Sigmoid colon (tissue), 3 donors: ENCODE measurements at regions not wholly inside any gene's neighbourhood (a gene's known extent, or its start where the extent isn't known, plus 50 kb on each side); places are given as distances from the start of the nearest gene placed in this dataset.

Source experiments
- POLR2A ChIP-seq, 2 donors: fragments of 450-650 bp; IDR thresholded peaks; one replicate each; pipeline ENCODE4 v1.6.1; 2016; ENCODE audit warnings: antibody characterized with exemption in 2 of 2, mild to moderate bottlenecking in 2 of 2, moderate library complexity in 2 of 2
- TF ChIP-seq, protein P1 (sequence below), 4 experiments: fragments of 450-650 bp in 3 of 4; fragments of 200-600 bp in 1 of 4; IDR thresholded peaks; one replicate each; pipeline ENCODE4 v1.5.1; 2016 to 2019; ENCODE audit warnings: antibody characterized with exemption in 4 of 4, mild to moderate bottlenecking in 3 of 4, moderate library complexity in 2 of 4

DNA sequence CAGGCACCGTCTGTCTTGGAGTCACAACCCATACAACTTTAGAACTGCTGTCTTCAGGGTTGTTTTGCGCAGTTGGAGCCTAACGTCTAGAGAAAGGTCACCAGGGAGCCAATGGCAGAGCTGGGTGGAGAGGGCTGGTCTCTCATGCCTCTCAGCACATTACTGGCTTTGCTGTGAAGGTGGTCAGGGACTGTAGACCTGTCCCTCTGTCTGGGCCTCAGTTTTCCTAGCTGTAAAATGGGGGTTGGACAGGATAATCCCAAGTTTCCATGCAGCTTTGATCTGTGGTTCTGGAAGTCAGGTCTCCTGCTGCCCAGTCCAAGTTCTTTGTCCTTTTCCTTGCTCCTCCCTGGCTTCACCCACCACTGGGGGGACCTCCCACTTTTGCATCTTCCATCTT lies 52.2 kb upstream of the EPB41L1 start:
- TF ChIP-seq, protein P1, sequence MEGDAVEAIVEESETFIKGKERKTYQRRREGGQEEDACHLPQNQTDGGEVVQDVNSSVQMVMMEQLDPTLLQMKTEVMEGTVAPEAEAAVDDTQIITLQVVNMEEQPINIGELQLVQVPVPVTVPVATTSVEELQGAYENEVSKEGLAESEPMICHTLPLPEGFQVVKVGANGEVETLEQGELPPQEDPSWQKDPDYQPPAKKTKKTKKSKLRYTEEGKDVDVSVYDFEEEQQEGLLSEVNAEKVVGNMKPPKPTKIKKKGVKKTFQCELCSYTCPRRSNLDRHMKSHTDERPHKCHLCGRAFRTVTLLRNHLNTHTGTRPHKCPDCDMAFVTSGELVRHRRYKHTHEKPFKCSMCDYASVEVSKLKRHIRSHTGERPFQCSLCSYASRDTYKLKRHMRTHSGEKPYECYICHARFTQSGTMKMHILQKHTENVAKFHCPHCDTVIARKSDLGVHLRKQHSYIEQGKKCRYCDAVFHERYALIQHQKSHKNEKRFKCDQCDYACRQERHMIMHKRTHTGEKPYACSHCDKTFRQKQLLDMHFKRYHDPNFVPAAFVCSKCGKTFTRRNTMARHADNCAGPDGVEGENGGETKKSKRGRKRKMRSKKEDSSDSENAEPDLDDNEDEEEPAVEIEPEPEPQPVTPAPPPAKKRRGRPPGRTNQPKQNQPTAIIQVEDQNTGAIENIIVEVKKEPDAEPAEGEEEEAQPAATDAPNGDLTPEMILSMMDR (IDR thresholded peaks at IDR 0.05) = no peak
- TF ChIP-seq POLR2A (IDR thresholded peaks at IDR 0.05) = no peak
